B cell (primary cell): ENCODE measurements at regions not wholly inside any gene's neighbourhood (a gene's known extent, or its start where the extent isn't known, plus 50 kb on each side); places are given as distances from the start of the nearest gene placed in this dataset.
"Not testable (repeated sequence)": the region's sequence is repeated elsewhere in the genome, so short reads cannot be mapped to it uniquely, and the experiment has no call there.

ENCODE experiments used
- ATAC-seq: fragments of 200-7000 bp; cut with Tn5 transposase; one replicate; pipeline ENCODE4 v1.10.0; 2021; ENCODE audit warnings: low read depth, mild to moderate bottlenecking, moderate number of reproducible peaks, moderate library complexity
- CTCF ChIA-PET: fragments of 350-600 bp; sonication (Branson Sonifier 250); formaldehyde crosslinking; loops from one replicate; lab custom pipeline; 2021; ENCODE audit warnings: antibody characterized with exemption, inconsistent platforms; lab: Charles Lee
- POLR2A ChIA-PET: fragments of 350-600 bp; sonication (Branson Sonifier 250); formaldehyde crosslinking; loops from one replicate; lab custom pipeline; 2021; ENCODE audit warnings: antibody characterized with exemption; lab: Charles Lee
- DNase-seq: peaks from one replicate; pipeline ENCODE4 v3.0.0; 2013
- H2AFZ ChIP-seq: 2 replicates; pipeline ENCODE4 v1.6.1; 2012; ENCODE audit warnings: mild to moderate bottlenecking, low read depth, low read length; ENCODE audit not compliant: insufficient read depth, poor library complexity, severe bottlenecking
- H3K27ac ChIP-seq, 2 donors: 1 replicate in 1 of 2; 2 replicates in 1 of 2; pipeline ENCODE4 v1.5.1; 2012 to 2013; ENCODE audit warnings: low read length in 2 of 2, mild to moderate bottlenecking in 2 of 2, moderate library complexity in 1 of 2
- H3K27me3 ChIP-seq, 4 experiments: fragments of 200-600 bp in 1 of 4; sonication (generic) in 1 of 4; replicated peaks in 1 of 4; 1 replicate in 2 of 4; 2 replicates in 2 of 4; pipeline versions ENCODE4 v1.6.1 to v1.7.0; 2013 to 2016; ENCODE audit warnings: low read length in 3 of 4, mild to moderate bottlenecking in 2 of 4, mixed read lengths in 1 of 4, moderate library complexity in 1 of 4; ENCODE audit not compliant: insufficient read depth in 4 of 4, control insufficient read depth in 3 of 4; ENCODE audit errors: control extremely low read depth in 1 of 4
- H3K36me3 ChIP-seq, 2 experiments: replicated peaks in 1 of 2; 1 replicate in 1 of 2; 2 replicates in 1 of 2; pipeline versions ENCODE4 v1.6.1 to v1.7.1; 2013; ENCODE audit warnings: low read length in 1 of 2; ENCODE audit not compliant: insufficient read depth in 2 of 2, control insufficient read depth in 1 of 2; ENCODE audit errors: control extremely low read depth in 1 of 2, extremely low read depth in 1 of 2
- H3K4me1 ChIP-seq, 2 donors: fragments of 200-600 bp in 1 of 2; sonication (generic) in 1 of 2; 1 replicate in 1 of 2; 2 replicates in 1 of 2; pipeline versions ENCODE4 v1.5.1 to v1.6.1; 2013 to 2017; ENCODE audit warnings: low read length in 2 of 2; ENCODE audit not compliant: control insufficient read depth in 2 of 2, insufficient read depth in 2 of 2
- H3K4me2 ChIP-seq: replicated peaks from 2 replicates; pipeline ENCODE3; 2012; ENCODE audit warnings: mild to moderate bottlenecking, low read depth, low read length; ENCODE audit not compliant: poor library complexity, severe bottlenecking
- H3K4me3 ChIP-seq, 5 experiments: fragments of 200-600 bp in 1 of 5; sonication (generic) in 1 of 5; 1 replicate in 3 of 5; 2 replicates in 2 of 5; pipeline versions ENCODE4 v1.5.1 to v1.7.0; 2011 to 2016; ENCODE audit warnings: low read length in 4 of 5, mild to moderate bottlenecking in 4 of 5, low read depth in 2 of 5, control low read depth in 1 of 5, moderate library complexity in 1 of 5; ENCODE audit not compliant: insufficient read depth in 1 of 5; ENCODE audit errors: control extremely low read depth in 1 of 5, extremely low read depth in 1 of 5
- H3K79me2 ChIP-seq: fragments of 200-600 bp; sonication (generic); one replicate; pipeline ENCODE4 v1.6.0; 2016; ENCODE audit warnings: low read length; ENCODE audit not compliant: control insufficient read depth, insufficient read depth
- H3K9ac ChIP-seq: fragments of 200-600 bp; sonication (generic); 2 replicates; pipeline ENCODE4 v1.6.1; 2017; ENCODE audit warnings: mild to moderate bottlenecking, low read length, moderate library complexity
- H3K9me3 ChIP-seq, 3 donors: one replicate each; pipeline versions ENCODE4 v1.6.1 to v1.7.1; 2013; ENCODE audit warnings: low read length in 2 of 3; ENCODE audit not compliant: control insufficient read depth in 2 of 3, insufficient read depth in 1 of 3; ENCODE audit errors: control extremely low read depth in 1 of 3
- H4K20me1 ChIP-seq: 2 replicates; pipeline ENCODE4 v1.6.0; 2012; ENCODE audit warnings: mild to moderate bottlenecking, low read length; ENCODE audit not compliant: insufficient read depth, control insufficient read depth, poor library complexity, severe bottlenecking
- H3K27ac Mint-ChIP-seq: one replicate; pipeline ENCODE4 v1.8.0; 2021; ENCODE audit warnings: mixed read lengths
- H3K27me3 Mint-ChIP-seq: one replicate; pipeline ENCODE4 v1.8.0; 2021; ENCODE audit warnings: mixed read lengths
- H3K4me1 Mint-ChIP-seq: one replicate; pipeline ENCODE4 v1.8.0; 2021; ENCODE audit warnings: mixed read lengths
- H3K4me3 Mint-ChIP-seq: one replicate; pipeline ENCODE4 v1.8.0; 2021; ENCODE audit warnings: mixed read lengths
- H3K9me3 Mint-ChIP-seq: one replicate; pipeline ENCODE4 v1.8.0; 2022; ENCODE audit warnings: mixed read lengths; ENCODE audit not compliant: insufficient read depth
- CTCF ChIP-seq: fragments of 200-600 bp; IDR thresholded peaks from one replicate; pipeline ENCODE4 v1.8.0; 2022; ENCODE audit warnings: antibody characterized with exemption, mild to moderate bottlenecking
- EZH2 ChIP-seq: IDR thresholded peaks from 2 replicates; pipeline ENCODE4 v1.6.1; 2012; ENCODE audit warnings: borderline replicate concordance, low read depth, mild to moderate bottlenecking, moderate library complexity, low read length; ENCODE audit not compliant: insufficient read depth, poor library complexity, severe bottlenecking
- WGBS: methylation state at CpG from one replicate; pipeline ENCODE4 v1.1.5; 2013; ENCODE audit warnings: missing lambda C conversion rate; ENCODE audit not compliant: insufficient coverage; 5-methylcytosine and 5-hydroxymethylcytosine counted together
- intact Hi-C: fragments of 100-400 bp; cut with micrococcal nuclease; formaldehyde crosslinking; loops from one replicate; pipeline ENCODE4 v1.10.0; 2022

GRCh38 chr15:87703327-87704111, 553.0 kb downstream of the NTRK3 start:
- Histone ChIP-seq H3K36me3 (no peaks in the 10 kb centered on the region), H4K20me1 (no peaks in the 10 kb centered on the region), H3K9ac (no peak overlapping the region), H3K27me3 (no peaks in the 10 kb centered on the region), H3K4me3 (no peak overlapping the region), H3K9me3 (peaks cover 0 to 8% (median 0%) of the 10 kb centered on the region in 3 donors), H3K4me2 (no peak overlapping the region), H3K4me1 (no peaks in the 10 kb centered on the region), H3K27ac (no peak overlapping the region), H2AFZ (no peak overlapping the region), H3K79me2 (no peaks in the 10 kb centered on the region)
- 85% methylated on average over 14 of the region's 18 CpGs for WGBS
- intact Hi-C loops: no loop called here
- Mint-ChIP-seq H3K27me3 (no peaks in the 10 kb centered on the region), H3K4me3 (no peak overlapping the region), H3K4me1 (no peaks in the 10 kb centered on the region), H3K27ac (no peak overlapping the region), H3K9me3 (peaks cover 8% of the 10 kb centered on the region)
- ATAC-seq: no peak
- no peak for TF ChIP-seq CTCF
- TF ChIP-seq EZH2: no peak
- CTCF ChIA-PET: no interaction called here
- POLR2A ChIA-PET: no interaction called here
- no peak for DNase-seq

DNA sequence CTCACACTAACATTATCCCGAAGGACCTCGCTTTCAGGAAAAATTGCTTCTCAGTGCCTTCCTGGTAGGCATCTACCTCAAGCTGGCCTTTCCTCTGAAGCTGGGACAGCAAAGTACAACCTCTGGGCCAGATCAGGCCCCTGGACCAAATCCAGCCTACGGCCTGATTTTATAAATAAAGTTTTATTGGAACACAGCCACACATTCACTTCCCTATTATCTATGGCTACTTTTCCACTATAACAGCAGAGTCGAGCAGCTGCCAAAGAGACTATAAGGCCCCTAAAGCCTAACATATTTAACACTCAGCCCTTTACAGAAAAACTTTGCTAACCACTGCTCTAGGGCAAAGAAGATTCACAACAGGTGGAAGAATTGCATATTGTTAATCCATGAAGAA, 554.3 kb downstream of the NTRK3 start:
- H3K4me2 ChIP-seq: no peak overlapping the region
- no peaks in the 10 kb centered on the region for H4K20me1 ChIP-seq
- H3K9ac ChIP-seq: no peak overlapping the region
- TF ChIP-seq EZH2 (no peak), CTCF (no peak)
- Mint-ChIP-seq H3K9me3 (peaks cover 8% of the 10 kb centered on the region), H3K27me3 (no peaks in the 10 kb centered on the region), H3K4me3 (no peak overlapping the region), H3K27ac (no peak overlapping the region), H3K4me1 (no peaks in the 10 kb centered on the region)
- H3K4me3 ChIP-seq: no peak overlapping the region
- H3K27me3 ChIP-seq: no peaks in the 10 kb centered on the region
- H3K27ac ChIP-seq: no peak overlapping the region
- DNase-seq (no peak), ATAC-seq (no peak)
- intact Hi-C loops: no loop called here
- H2AFZ ChIP-seq: no peak overlapping the region
- ChIA-PET POLR2A (no interaction called here), CTCF (no interaction called here)
- H3K36me3 ChIP-seq: no peaks in the 10 kb centered on the region
- WGBS: 83% methylated on average over 4 of the region's 4 CpGs
- peaks cover 0 to 8% (median 0%) of the 10 kb centered on the region in 3 donors for H3K9me3 ChIP-seq
- no peaks in the 10 kb centered on the region for H3K79me2 ChIP-seq
- H3K4me1 ChIP-seq: no peaks in the 10 kb centered on the region

DNA sequence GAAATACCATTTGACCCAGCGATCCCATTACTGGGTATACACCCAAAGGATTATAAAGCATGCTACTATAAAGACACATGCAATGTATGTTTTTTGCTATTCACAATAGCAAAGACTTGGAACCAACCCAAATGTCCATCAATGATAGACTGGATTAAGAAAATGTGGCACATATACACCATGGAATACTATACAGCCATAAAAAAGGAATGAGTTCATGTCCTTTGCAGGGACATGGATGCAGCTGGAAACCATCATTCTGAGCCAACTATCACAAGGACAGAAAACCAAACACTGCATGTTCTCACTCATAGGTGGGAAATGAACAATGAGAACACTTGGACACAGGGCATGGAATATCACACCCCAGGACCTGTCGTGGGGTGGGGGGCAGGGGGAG, 558.1 kb downstream of the NTRK3 start:
- H3K4me3 ChIP-seq, H3K4me3 Mint-ChIP-seq, H3K4me1 ChIP-seq, H3K27ac Mint-ChIP-seq, DNase-seq, POLR2A ChIA-PET, H2AFZ ChIP-seq, H3K27me3 ChIP-seq, H3K36me3 ChIP-seq, ATAC-seq, H3K79me2 ChIP-seq, H3K9me3 ChIP-seq, H4K20me1 ChIP-seq, H3K4me2 ChIP-seq, H3K4me1 Mint-ChIP-seq, intact Hi-C loops, H3K27me3 Mint-ChIP-seq, H3K9ac ChIP-seq, H3K27ac ChIP-seq, CTCF ChIA-PET: not testable (repeated sequence)
- WGBS: no CpG with 5 or more reads among the region's 2 CpGs
- peaks cover 19% of the 10 kb centered on the region for H3K9me3 Mint-ChIP-seq
